GM18511 (cell line): ENCODE measurements at regions not wholly inside any gene's neighbourhood (a gene's known extent, or its start where the extent isn't known, plus 50 kb on each side); places are given as distances from the start of the nearest gene placed in this dataset.
"Not testable (repeated sequence)": the region's sequence is repeated elsewhere in the genome, so short reads cannot be mapped to it uniquely, and the experiment has no call there.

ENCODE experiments used
- ATAC-seq: cut with Tn5 transposase; IDR thresholded peaks from one replicate; pipeline ENCODE4 v1.9.1; 2021; ENCODE audit warnings: mild to moderate bottlenecking, moderate library complexity; ENCODE audit not compliant: unreplicated experiment

DNA sequence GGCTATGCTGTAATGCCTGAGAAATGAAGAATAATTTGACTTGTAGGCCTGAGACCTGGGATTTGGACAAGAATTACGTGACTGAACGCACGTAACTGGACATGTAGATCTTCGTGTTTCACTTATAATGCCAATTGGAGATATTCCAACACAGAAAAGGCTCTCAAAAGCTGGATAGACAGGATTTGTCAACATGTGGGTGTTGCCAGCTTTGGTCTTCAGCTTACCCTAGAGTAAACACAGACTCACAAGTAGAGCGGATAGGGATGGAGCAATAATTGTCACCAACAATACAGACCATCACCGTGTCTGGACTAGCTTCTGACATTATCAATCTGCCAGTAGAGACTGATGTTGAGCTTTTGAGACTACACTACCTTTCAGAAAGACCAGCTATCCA lies 1511.0 kb upstream of the ADGRL3 start:
- ATAC-seq: no peak

DNA sequence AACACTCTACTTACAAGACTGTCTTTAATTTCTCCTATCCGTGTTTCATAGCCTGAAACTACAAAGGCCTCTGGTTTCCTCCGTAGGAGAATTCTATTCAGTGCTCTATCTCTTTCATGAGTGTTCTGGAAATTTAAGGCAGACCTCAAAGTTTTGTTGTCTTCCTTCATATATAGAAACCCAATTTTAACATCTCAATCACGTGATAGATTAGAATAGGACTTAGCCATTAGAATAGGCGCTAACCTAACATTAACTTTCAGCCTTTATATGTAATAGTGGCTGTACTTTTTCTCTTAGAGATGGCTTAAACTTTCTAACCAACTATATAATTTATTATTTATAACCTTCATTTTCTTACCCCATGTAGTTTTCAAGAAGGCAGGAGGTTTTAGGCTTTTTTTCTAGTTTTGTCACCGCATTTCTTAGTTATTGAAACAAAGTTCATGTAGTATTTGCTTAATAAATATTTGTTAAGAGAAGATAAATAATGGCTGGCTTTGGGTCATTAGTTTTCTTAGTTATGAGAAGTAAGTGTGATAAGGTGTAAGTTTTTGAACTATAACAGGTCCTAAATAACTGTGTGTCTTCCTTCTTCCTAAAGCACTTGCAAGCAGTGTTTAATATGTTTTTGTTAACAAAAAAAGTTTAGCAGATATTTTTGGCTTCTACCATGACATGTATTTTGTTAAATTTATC lies 1504.6 kb upstream of the ADGRL3 start:
- ATAC-seq: no peak

DNA sequence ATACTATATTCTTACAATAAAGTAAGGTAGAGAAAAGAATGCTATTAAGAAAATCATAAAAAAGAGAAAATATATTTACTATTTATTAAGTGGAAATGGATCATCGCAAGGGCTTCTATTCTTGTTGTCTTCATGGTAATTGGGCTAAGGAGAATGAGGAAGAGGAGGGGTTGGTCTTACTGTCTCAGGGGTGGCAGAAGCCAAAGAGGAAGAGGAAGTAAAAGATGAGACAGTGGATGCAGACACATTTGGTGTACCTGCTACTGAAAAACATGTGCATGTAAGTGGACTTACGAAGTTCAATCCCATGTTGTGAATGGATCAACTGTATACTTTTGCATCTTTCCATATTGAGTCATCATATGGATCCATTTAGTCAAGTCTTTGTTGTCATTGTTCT lies 1502.1 kb upstream of the ADGRL3 start:
- ATAC-seq: no peak

DNA sequence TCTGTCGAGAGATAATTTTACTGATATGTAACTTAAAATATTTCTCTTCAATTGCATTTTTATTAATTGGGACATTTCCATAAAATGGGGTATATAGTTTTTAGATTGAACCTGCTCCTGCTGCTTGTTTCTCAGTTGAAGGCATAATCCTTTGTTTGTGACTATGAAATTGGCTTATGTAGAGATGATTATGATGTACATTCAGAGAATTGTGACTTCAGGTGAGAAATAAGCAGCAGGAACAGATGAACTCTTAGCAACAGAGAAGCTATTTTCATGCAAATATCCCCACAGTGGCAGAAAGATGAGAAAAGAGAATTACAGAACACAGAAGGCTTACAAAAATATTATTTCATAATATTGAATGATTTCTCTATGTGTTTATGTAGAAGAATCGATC lies 1499.5 kb upstream of the ADGRL3 start:
- ATAC-seq: no peak

DNA sequence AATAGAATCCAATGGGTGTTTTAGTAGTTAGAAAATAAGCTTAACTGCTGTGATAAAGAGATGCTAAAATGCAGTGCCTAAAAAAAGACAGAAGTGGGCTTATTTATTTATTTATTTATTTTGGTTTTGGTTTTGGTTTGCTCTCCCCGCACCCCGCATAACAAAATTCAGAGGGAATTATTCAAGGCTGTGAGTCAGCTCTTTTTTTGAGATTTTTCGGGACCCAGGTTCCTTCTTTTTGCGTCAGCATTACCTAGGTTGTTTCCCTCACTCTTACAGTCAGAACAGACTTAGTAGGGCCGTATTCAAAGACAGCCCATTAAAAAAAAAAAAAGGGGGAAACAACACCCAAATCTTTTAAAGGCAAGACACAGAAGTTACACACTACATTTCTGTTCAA lies 1495.5 kb upstream of the ADGRL3 start:
- no peak for ATAC-seq

DNA sequence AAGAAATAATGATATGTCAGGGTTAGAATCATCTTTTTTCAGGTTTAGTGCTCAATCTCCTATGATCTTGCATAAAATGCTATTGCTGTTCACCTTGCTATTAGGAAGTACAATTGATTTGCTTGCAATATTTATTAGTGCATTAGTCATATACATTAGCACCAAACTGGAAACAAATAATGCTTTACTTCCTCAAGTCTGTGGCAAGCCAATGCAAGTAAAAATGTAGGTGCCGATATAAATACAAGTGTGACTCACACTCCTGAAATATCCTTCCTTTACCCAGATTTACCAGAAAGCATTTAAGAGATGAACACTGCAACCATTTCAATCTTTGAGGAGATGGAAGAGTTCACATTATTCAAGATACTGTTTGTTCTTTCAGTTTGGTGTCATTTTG lies 1487.7 kb upstream of the ADGRL3 start:
- ATAC-seq: no peak

DNA sequence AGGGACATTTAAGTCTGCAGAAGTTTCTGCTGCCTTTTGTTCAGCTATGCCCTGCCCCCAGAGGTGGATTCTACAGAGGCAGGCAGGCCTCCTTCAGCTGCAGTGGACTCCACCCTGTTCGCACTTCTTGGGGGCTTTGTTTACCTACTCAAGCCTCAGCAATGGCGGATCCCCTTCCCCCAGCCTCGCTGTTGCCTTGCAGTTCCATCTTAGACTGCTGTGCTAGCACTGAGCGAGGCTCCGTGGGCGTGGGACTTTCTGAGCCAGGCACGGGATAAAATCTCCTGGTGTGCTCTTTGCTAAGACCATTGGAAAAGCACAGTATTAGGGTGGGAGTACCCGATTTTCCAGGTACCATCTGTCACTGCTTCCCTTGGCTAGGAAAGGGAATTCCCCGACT lies 1475.8 kb upstream of the ADGRL3 start:
- ATAC-seq: not testable (repeated sequence)

DNA sequence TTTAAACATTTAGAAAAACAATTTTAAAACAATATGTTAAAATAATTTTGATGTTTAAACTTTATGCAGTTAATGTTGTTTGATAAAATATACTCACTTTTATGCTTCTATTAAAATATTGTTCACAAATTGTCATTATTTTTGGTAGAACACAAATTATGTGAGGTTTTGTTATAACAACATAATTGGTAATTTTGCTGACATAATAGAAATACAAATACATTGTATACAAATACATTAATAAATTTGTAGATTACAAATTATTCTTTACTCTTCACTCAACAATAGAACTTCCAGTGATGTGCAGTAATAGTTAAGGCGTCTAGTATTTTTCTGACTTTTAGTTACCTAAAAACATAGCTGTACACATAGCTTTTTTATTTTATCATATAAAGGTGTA lies 1472.4 kb upstream of the ADGRL3 start:
- no peak for ATAC-seq

DNA sequence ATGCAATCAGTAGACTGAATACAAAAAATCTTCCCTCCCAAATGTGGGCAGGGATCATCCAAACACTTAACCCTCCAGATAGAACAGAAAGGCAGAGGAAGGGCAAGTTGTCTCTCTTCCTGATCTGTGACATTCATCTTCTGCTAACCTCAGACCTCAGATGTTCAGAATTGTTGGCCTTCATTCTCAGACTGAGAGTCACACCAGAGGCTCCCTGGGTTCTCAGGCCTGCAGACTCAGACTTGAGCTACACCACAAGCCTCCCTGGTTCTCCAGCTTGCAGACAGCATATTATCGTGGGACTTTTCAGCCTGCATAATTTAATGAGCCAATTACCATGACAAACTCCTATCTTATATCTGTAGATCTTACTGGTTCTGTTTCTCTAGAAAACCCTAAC lies 1471.6 kb upstream of the ADGRL3 start:
- no peak for ATAC-seq

DNA sequence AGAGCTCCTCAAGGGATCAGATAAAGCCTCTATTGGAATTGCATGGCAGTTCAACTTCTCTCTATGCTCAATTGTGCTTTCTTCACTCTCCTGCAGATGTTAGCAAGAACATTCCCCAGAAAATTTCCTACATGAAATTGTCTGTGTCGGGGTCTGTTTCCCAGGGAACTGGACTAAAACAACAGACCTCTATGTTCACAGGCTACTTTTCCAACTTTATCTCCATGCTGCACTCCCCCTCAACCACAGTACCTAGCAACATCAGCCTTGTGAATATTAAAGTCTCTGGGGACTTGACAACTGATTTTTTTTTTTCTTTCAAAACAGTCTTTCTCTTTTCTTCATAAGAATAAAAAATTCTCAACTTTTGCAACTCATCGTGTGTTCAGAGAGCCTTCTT lies 1470.8 kb upstream of the ADGRL3 start:
- no peak for ATAC-seq

DNA sequence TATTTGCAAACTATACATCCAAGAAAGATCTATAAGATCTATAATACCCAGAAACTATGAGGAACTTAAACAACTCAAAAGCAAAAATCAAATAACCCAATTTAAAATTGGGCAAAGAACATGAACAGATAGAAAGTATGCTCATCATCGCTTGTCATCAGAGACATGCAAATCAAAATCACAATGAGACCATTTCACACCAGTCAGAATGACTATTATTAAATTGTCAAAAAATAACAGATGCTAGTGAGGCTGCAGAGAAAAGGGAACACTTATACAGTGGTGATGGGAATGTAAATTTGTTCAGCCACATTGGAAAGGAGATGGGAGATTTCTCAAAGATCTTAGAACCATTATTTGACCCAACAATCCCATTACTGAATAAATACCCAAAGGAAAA lies 1451.7 kb upstream of the ADGRL3 start:
- ATAC-seq: no peak

DNA sequence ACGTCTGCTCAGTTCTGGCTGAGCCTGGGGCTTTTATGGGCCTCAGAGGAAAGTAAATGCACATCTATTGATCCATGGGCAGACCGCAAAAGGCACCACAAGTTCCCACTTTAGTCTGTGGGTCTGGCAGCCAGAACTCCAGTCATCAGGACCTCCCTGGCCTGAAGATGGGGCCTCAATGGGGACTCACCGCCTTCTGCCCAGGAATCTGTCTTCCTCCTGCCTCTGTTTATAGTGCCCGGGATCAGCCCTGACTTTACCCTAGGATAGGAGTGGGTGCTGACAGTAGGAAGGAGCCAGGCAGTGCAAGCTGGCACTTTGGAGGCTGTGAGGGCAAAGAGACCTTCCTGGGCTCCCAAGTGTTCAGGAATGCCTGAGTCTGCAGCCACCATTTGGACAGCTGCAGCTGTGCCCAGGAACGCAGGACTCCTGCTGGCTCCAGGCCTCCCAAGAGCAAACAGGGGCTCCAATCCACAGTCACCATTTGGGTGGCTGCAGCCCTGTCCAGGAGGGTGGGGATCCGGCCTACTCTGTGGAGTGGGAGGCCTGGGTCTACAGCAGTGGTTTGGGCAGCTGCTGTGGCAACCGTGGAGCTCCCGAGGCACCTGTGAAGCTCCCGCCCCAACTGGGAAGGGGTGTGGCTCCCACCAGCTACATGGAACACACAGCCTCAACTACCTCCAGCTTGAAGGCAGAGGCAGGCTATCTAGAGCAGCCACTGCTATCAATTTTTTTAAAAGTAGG lies 1440.9 kb upstream of the ADGRL3 start:
- ATAC-seq: no peak

DNA sequence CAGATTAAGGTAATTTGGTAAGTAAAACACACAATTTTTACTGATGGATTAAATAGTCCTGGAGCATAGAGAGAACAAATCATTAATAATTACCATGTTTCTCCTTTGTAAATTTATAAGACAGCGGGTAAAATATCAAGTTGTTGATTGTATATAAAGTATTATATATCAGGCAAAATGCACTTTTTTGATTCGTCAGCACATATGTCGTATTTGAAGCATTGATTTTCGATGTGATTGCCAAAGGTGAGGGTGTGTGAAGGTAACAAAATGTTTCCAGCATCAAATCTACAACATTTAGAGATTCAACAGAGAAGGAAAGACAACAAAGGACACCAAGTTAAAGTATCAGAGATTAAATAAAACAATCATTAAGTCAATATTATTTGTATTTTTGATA lies 1437.8 kb upstream of the ADGRL3 start:
- ATAC-seq: no peak

DNA sequence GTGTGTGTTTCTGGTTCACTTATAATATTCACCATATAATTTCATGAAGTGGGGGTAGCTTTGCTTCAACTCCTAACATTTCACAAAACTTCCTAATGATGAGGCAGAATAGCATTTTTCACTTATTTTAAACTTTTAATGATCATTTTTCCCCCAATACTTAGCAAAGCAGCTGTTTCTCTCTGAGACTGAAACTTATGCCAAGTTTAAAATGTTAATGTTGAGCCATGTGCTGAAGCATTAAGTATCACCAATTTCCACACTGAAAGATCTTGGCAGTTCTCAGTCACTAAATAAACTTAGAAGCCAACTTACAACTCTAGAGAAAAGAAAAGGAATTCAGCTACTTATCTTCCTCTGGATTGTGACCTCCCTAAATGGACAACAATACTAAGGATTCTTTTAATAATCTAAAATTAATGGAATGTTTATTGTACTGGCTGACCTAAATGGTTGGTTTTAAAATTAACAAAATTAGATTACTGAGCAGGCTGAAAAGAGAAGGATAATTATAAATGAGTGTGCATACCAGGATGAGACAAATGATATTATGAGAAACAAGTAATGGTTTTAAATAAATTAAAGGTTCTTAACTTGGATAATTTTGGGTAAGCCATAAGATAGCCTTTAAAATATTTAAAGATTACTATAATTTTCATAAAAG lies 1429.4 kb upstream of the ADGRL3 start:
- ATAC-seq: no peak

DNA sequence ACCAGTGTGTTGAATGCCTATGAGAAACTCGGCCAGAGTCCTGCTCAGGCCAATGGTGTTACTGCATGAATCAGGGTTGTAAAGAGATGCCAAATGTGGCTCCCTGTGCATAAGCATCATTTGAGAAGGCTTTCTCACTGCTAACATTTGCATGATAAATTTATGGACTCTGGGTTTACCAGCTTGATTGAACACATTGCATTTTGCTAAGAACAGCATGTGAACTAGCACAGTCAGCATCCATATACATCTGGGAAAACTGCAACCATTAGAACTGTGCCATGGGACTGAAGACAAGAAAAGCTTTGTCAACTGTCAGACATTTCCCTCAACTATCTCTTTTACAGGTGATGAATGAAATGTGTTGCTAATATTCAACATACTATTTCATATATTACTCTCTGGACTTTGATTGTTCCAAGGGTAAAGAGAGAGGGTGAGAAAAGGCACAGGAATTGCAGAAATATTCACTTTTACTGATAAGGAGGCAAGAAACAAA lies 1427.4 kb upstream of the ADGRL3 start:
- ATAC-seq: no peak

DNA sequence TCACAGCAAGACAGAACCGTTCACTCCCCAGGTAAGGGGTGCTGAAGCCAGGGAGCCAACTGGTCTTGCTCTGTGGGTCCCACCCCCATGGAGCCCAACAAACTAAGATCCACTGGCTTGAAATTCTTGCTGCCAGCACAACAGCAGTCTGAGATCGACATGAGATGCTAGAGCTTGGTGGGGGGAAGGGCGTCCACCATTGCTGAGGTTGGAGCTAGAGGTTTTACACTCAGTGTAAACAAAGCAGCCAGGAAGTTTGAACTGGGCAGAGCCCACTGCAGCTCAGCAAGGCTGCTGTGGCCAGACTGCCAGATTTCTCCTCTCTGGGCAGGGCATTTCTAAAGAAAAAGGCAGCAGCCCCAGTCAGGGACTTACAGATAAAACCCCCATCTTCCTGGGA lies 1419.9 kb upstream of the ADGRL3 start:
- ATAC-seq: not testable (repeated sequence)

DNA sequence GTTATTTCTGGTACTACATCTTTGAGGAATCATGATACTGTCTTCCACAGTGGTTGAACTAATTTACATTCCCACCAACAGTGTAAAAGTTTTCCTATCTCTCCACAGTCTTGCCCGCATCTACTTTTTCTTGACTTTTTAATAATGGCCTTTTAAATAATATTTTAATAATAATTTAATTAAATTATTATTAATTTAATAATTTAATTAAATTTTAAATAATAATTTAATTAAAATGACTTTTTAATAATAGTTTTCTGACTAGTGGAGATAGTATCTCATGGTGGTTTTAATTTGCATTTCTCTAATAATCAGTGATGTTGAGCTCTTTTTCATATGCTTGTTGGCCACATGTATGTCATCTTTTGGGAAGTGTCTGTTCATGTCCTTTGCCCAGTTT lies 1395.0 kb upstream of the ADGRL3 start:
- ATAC-seq: no peak

DNA sequence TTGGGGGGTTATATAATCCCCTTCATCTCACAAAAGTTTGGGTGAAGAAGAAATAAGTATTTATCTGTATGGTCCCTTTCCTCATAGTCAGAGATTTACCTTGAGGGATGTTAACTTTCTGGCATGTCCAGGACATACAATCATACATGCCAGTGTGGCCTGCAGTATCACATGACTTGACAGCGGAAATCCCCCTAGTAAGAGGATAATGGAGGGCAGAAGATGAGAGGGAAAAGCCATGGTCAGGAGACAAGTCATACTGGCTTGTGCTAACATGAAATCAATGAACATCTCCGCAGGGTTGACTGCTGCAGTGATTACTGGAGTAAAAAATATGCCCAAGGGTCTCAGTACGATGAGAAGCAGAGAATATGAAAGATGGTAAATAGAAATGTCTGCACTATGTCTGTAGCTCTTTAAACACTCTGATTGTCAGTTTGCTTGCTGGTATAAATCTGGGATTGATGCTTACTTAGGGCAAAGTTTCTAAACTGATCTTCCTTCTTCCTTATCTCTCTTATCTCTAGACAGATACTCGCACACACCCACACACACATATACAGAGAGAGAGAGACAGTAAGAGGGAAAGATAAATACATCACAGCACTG lies 1385.6 kb upstream of the ADGRL3 start:
- no peak for ATAC-seq

DNA sequence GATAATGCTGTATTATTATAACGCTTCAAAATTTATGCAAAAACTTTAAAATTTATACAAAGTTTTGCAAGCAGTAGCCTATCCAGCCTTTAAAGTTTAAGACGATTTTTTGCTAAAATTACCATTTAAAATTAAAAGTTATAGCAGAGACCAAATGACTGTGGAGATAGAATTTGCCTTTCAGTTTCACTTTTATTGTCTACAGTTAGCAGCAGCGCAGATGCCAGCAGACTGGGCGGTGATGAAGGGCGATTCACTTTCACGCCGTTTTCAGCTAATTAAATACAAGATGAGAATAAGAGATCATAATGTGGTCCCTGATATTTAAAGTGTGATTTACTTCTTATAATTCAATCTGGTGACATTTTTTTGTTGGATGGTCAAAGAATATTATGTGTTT lies 1381.5 kb upstream of the ADGRL3 start:
- ATAC-seq: no peak

DNA sequence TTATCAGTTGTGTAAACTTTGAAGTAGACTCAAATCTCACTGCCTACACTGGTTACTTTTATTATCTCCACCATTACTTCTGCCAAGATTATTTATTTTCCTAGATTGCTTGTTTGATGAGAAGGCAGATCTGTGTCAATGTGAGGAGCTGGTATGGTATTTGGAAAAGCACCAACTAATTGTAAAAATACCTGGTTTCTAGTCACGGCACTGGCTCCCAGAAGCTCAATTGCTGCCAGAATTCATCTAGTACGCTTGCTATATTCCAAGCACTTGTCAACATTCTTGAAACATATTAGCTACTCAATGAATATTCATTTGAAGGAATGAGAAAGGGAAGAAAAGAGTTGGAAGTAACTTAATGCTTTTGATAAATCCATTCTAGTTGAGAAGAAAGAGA lies 1376.8 kb upstream of the ADGRL3 start:
- ATAC-seq: no peak

DNA sequence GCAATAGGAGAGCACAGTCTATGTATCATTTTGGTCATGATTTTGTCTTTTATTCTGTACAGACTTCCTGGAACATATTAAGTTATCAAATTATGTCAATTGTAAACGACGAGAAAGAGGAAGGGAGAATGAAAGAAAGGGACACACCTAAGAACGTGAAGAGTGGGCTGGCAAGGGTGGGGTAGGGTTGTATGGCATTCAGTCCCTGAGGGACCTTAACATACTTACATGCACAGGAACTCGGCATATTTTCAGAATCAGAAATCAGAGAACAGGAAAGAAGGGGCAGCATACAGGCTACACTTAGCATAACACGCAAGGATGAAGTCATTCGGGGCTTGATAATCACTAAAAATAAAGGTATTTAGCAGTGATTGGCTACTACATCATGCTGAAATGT lies 1375.0 kb upstream of the ADGRL3 start:
- ATAC-seq: no peak

DNA sequence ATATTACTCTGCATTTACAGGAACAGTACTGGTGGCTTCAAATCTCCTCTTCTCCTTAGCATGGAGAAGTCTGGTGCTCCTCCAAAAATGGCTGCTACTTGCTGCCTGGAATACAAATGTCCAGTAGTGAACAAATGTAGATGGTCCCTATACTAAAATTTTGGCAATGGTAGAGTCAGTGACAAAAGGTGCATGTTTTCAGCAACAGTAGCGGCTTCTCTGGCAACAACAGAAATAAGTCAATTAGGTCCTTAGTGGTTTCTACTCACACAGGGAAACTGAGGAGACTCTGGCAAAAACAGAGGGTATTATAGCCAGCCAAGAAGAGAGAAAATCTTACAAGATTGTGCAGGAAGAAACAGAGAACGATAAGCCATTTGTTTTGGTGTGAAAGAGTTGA lies 1368.4 kb upstream of the ADGRL3 start:
- no peak for ATAC-seq
